Heart left ventricle (tissue), 13 donors: ENCODE measurements at regions not wholly inside any gene's neighbourhood (a gene's known extent, or its start where the extent isn't known, plus 50 kb on each side); places are given as distances from the start of the nearest gene placed in this dataset.

Source experiments
- POLR2A ChIP-seq, 2 donors: fragments of 450-650 bp; IDR thresholded peaks; one replicate each; pipeline ENCODE4 v1.6.1; 2017; ENCODE audit warnings: antibody characterized with exemption in 2 of 2, mild to moderate bottlenecking in 2 of 2, moderate library complexity in 2 of 2
- TF ChIP-seq, protein P1 (sequence below), 12 donors: fragments of 200-600 bp; sonication (generic) in 4 of 12; IDR thresholded peaks; one replicate each; pipeline versions ENCODE4 v1.5.0 to v1.8.0; 2018 to 2022; ENCODE audit warnings: antibody characterized with exemption in 12 of 12, mild to moderate bottlenecking in 5 of 12
- donor health status: ischemic (EF 13 %, LVEDD 7.1; RV severe dilation, severe dysfunction).
- donor health status: DM: no; HTN: yes; CAD: no.
- donor health status: DM: no; HTN: no; CAD: no.
- donor health status: ischemic (EF 25% LVEDD 6.9; RV normal size, moderate dysfunction).
- donor health status: ischemic (EF 25% LVEDD 5.7; RV mildly dilated, moderate dysfunction).
- donor health status: ischemic (EF 35%, LVEDD 5.7; RV mildly dilated, moderate dysfunction).
- donor health status: nonischemic (EF 11% LVEDD 7.7; RV severe dilation, severe dysfunction).
- donor health status: DM: yes; HTN: yes; CAD: no.
- donor health status: PGD.
- donor health status: ischemic (EF 29% LVEDD 5.4; RV normal size, mild dysfunction).
- donor health status: nonischemic (EF 23%, LVEDD 6.1; RV moderate dilation, normal function).

DNA sequence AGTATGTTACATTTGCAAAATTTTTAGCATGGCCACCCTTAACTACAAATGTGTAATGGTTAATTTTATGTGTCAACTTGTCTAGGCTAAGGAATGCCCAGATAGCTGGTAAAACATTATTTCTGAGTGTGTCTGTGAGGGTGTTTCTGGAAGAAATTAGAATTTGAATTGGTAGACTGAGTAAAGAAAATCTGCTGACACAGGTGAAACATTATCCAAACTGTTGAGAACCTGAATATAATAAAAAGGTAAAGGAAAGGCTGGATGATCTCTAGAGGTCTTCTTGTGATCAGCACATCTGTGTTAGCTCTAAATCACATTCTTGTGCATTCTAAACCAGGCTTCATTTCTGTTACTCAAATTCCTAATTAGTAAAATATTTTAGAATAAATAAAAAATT is 100.8 kb downstream of the UCHL5 start:
- TF ChIP-seq, protein P1, sequence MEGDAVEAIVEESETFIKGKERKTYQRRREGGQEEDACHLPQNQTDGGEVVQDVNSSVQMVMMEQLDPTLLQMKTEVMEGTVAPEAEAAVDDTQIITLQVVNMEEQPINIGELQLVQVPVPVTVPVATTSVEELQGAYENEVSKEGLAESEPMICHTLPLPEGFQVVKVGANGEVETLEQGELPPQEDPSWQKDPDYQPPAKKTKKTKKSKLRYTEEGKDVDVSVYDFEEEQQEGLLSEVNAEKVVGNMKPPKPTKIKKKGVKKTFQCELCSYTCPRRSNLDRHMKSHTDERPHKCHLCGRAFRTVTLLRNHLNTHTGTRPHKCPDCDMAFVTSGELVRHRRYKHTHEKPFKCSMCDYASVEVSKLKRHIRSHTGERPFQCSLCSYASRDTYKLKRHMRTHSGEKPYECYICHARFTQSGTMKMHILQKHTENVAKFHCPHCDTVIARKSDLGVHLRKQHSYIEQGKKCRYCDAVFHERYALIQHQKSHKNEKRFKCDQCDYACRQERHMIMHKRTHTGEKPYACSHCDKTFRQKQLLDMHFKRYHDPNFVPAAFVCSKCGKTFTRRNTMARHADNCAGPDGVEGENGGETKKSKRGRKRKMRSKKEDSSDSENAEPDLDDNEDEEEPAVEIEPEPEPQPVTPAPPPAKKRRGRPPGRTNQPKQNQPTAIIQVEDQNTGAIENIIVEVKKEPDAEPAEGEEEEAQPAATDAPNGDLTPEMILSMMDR (IDR thresholded peaks at IDR 0.05), result no peak
- no peak for TF ChIP-seq POLR2A (IDR thresholded peaks at IDR 0.05)
